C4-2B (cell line): ENCODE measurements at regions not wholly inside any gene's neighbourhood (a gene's known extent, or its start where the extent isn't known, plus 50 kb on each side); places are given as distances from the start of the nearest gene placed in this dataset.
"Not testable (repeated sequence)": the region's sequence is repeated elsewhere in the genome, so short reads cannot be mapped to it uniquely, and the experiment has no call there.

Experiments used
- H3K27ac ChIP-seq: fragments of 450-650 bp; 2 replicates; pipeline ENCODE4 v1.5.1; 2017
- CTCF ChIP-seq: fragments of 450-650 bp; conservative IDR thresholded peaks from 2 replicates; pipeline ENCODE4 v1.5.1; 2017; ENCODE audit warnings: mild to moderate bottlenecking
- ZFX ChIP-seq: fragments of 450-650 bp; IDR thresholded peaks from 2 replicates; pipeline ENCODE4 v1.6.1; 2017

GRCh38 chr6:78688668-78689067 is 178.7 kb upstream of the IRAK1BP1 start:
- no peak for TF ChIP-seq CTCF
- TF ChIP-seq ZFX: no peak
- no peak overlapping the region for H3K27ac ChIP-seq

GRCh38 chr6:78693835-78694234 is 173.5 kb upstream of the IRAK1BP1 start:
- TF ChIP-seq CTCF (no peak), ZFX (no peak)
- H3K27ac ChIP-seq: no peak overlapping the region

DNA sequence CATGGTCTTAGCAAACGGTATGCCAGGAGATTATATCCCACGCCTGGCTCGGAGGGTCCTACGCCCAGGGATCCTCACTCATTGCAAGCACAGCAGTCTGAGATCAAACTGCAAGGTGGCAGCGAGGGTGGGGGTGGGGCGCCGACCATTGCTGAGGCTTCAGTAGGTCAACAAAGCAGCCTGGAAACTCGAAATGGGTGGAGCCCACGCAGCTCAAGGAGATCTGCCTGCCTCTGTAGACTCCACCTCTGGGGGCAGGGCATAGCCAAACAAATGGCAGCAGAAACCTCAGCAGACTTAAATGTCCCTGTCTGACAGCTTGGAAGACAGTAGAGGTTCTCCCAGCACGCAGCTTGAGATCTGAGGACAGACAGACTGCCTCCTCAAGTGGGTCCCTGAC is 172.7 kb upstream of the IRAK1BP1 start:
- H3K27ac ChIP-seq: not testable (repeated sequence)

- TF ChIP-seq ZFX (no peak), CTCF (no peak)
- no peak overlapping the region for H3K27ac ChIP-seq
Measured at GRCh38 chr6:78700991-78701390, 166.4 kb upstream of the IRAK1BP1 start.

DNA sequence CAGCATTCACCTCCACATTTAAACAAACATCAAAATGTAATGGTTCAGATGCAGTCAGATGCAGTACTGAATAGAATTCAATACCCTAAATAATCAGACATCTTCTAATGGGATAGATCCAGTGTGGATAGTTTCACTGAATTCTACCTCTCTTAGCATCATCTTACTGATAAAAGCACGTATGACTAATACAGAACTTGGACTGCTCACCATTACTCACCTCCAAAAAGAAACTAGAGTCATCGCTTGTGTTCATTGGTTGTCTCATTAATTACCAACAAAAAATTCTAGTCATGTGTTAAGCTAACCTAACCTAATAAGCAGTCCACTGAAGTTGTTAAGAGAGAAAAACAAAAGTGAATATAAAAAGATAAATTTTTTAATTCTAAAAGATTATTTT is 165.9 kb upstream of the IRAK1BP1 start:
- TF ChIP-seq CTCF (no peak), ZFX (no peak)
- H3K27ac ChIP-seq: no peak overlapping the region

DNA sequence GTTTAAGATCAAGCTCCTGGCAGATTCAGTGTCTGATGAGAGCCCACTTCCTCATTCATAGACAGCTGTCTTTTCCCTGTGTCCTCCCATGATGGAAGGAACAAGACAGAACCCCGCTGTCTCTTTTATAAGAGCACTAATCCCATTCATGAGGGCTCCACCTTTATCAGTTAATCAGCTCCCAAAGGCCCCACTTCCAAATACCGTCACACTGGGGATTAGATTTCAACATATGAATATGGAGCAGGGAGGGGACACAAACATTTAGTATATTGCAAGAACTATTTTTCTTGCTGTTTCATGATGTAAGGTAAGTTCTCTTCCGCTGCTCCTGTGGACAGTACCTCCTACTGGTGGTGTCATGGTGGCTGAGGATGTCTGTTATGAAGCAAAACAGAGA is 158.3 kb upstream of the IRAK1BP1 start:
- H3K27ac ChIP-seq: no peak overlapping the region
- no peak for TF ChIP-seq ZFX
- TF ChIP-seq CTCF: no peak

DNA sequence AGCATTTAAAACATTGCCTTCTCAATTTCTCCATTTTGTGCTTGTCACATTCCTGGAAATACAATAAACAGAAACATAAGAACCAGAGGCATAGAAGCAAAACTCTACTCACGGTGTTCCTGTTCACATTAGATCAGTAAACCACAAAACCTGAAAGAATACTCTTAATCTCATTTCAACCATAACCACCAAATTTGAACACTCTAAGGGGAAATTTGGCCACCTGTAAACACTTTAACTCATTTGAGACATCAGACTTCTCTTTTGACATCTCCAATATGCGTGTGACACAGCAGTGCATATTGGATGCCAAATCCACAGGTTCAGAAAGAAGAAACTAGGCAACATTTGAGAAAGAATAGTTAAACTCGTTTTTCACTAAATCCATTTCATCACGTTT is 153.8 kb upstream of the IRAK1BP1 start:
- H3K27ac ChIP-seq: no peak overlapping the region
- TF ChIP-seq ZFX: no peak
- TF ChIP-seq CTCF: no peak

DNA sequence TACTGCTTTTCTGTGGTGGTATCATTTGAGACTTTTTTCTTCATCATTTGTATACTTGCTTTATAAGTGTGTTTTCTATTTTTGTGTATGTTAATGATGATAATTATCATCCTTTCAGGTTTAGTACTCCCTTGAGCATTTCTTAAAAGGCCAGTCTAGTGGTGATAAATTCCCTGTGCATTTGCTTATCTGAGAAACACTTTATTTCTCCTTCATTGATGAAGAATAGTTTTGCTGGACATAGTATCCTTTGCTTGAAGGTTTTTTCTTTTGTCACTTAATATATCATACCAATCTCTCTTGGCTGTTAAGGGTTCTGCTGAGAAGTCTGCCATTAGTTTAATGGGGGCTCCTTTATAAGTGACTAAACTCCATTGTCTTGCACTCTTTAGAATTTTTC is 123.2 kb upstream of the IRAK1BP1 start:
- TF ChIP-seq CTCF: no peak
- no peak for TF ChIP-seq ZFX
- no peak overlapping the region for H3K27ac ChIP-seq
